ENCODE measurements at regions not wholly inside any gene's neighbourhood (a gene's known extent, or its start where the extent isn't known, plus 50 kb on each side); places are given as distances from the start of the nearest gene placed in this dataset.

GRCh38 chr6:120588424-120588823, 745.9 kb downstream of the TBC1D32 start:
- intact Hi-C loops (cut with micrococcal nuclease; ENCODE audit: unreplicated experiment): no loop called here
- Histone ChIP-seq H3K27ac (ENCODE audit: low read depth, low read length, poor library complexity, severe bottlenecking) (no peak overlapping the region), H3K4me3 (ENCODE audit: low read depth, low read length, poor library complexity, severe bottlenecking) (no peak overlapping the region), H3K36me3 (ENCODE audit: insufficient read depth, low read length, poor library complexity, severe bottlenecking) (no peaks in the 10 kb centered on the region), H3K4me1 (ENCODE audit: insufficient read depth, low read length, poor library complexity, severe bottlenecking) (no peaks in the 10 kb centered on the region), H3K27me3 (replicated peaks; ENCODE audit: insufficient read depth, low read depth, low read length, poor library complexity) (no peaks in the 10 kb centered on the region), H3K9me3 (ENCODE audit: low read depth, low read length, poor library complexity, severe bottlenecking) (peaks cover 4% of the 10 kb centered on the region)
- no peak for DNase-seq (ENCODE audit: low spot score)
- CTCF ChIA-PET: no interaction called here
- no TSS peak for BruUV-seq (replicated peaks)
- TF ChIP-seq, protein P1, sequence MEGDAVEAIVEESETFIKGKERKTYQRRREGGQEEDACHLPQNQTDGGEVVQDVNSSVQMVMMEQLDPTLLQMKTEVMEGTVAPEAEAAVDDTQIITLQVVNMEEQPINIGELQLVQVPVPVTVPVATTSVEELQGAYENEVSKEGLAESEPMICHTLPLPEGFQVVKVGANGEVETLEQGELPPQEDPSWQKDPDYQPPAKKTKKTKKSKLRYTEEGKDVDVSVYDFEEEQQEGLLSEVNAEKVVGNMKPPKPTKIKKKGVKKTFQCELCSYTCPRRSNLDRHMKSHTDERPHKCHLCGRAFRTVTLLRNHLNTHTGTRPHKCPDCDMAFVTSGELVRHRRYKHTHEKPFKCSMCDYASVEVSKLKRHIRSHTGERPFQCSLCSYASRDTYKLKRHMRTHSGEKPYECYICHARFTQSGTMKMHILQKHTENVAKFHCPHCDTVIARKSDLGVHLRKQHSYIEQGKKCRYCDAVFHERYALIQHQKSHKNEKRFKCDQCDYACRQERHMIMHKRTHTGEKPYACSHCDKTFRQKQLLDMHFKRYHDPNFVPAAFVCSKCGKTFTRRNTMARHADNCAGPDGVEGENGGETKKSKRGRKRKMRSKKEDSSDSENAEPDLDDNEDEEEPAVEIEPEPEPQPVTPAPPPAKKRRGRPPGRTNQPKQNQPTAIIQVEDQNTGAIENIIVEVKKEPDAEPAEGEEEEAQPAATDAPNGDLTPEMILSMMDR (conservative IDR thresholded peaks at IDR 0.05; ENCODE audit: low read depth, low read length): no peak
- no peak for TF ChIP-seq EZH2 (IDR thresholded peaks at IDR 0.05; ENCODE audit: borderline replicate concordance, low read depth, low read length, poor library complexity, severe bottlenecking)
- POLR2A ChIA-PET (ENCODE audit: low non-redundant PET): no interaction called here

GRCh38 chr6:120587381-120587780, 746.9 kb downstream of the TBC1D32 start:
- BruUV-seq (replicated peaks): no TSS peak
- no peaks in the 10 kb centered on the region for H3K36me3 ChIP-seq (ENCODE audit: insufficient read depth, low read length, poor library complexity, severe bottlenecking)
- intact Hi-C loops (cut with micrococcal nuclease; ENCODE audit: unreplicated experiment): no loop called here
- H3K27me3 ChIP-seq (replicated peaks; ENCODE audit: insufficient read depth, low read depth, low read length, poor library complexity): no peaks in the 10 kb centered on the region
- ChIA-PET POLR2A (ENCODE audit: low non-redundant PET) (no interaction called here), CTCF (no interaction called here)
- H3K4me1 ChIP-seq (ENCODE audit: insufficient read depth, low read length, poor library complexity, severe bottlenecking): no peaks in the 10 kb centered on the region
- no peak overlapping the region for H3K27ac ChIP-seq (ENCODE audit: low read depth, low read length, poor library complexity, severe bottlenecking)
- no peak overlapping the region for H3K4me3 ChIP-seq (ENCODE audit: low read depth, low read length, poor library complexity, severe bottlenecking)
- peaks cover 8% of the 10 kb centered on the region for H3K9me3 ChIP-seq (ENCODE audit: low read depth, low read length, poor library complexity, severe bottlenecking)
- DNase-seq (ENCODE audit: low spot score): no peak
- TF ChIP-seq EZH2 (IDR thresholded peaks at IDR 0.05; ENCODE audit: borderline replicate concordance, low read depth, low read length, poor library complexity, severe bottlenecking): no peak
- TF ChIP-seq, protein P1 (conservative IDR thresholded peaks at IDR 0.05; ENCODE audit: low read depth, low read length): no peak

DNA sequence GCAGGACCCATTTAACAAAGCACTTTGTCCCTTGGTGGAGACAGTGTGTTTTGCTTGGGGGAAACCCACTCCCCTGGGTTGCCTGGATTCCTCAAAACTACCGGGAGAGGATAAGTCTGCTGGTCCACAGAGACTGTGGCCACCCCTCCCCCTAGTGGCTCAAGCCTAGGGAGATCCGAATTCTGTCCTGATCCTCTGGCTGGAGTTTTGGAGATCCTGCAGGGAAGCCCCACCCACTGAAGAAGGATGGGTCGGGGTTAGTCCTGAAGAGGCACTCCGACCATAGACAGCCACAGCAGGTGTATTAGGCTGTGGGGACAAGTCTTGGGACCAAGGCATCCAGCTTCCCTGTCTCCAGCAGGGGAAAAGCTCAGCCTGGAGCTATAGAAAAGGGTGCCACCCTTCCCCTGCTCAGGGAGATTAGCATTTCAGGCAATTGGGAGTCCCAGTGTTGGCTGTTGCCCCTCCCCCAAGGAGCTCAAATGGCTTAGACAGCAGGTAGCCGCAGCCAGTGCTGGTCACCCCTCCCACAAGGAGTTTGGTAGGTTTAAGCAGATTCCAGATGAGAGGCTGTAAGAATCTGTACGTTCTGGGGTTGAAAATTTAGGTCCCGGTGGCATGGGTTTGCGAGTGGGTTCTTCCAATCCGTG, 750.0 kb downstream of the TBC1D32 start:
- intact Hi-C loops (cut with micrococcal nuclease; ENCODE audit: unreplicated experiment): no loop called here
- no peak for DNase-seq (ENCODE audit: low spot score)
- no peak for TF ChIP-seq EZH2 (IDR thresholded peaks at IDR 0.05; ENCODE audit: borderline replicate concordance, low read depth, low read length, poor library complexity, severe bottlenecking)
- TF ChIP-seq, protein P1 (conservative IDR thresholded peaks at IDR 0.05; ENCODE audit: low read depth, low read length): no peak
- peaks cover 17% of the 10 kb centered on the region for H3K9me3 ChIP-seq (ENCODE audit: low read depth, low read length, poor library complexity, severe bottlenecking)
- H3K4me3 ChIP-seq (ENCODE audit: low read depth, low read length, poor library complexity, severe bottlenecking): no peak overlapping the region
- H3K36me3 ChIP-seq (ENCODE audit: insufficient read depth, low read length, poor library complexity, severe bottlenecking): no peaks in the 10 kb centered on the region
- H3K4me1 ChIP-seq (ENCODE audit: insufficient read depth, low read length, poor library complexity, severe bottlenecking): no peaks in the 10 kb centered on the region
- ChIA-PET POLR2A (ENCODE audit: low non-redundant PET) (no interaction called here), CTCF (no interaction called here)
- no peaks in the 10 kb centered on the region for H3K27me3 ChIP-seq (replicated peaks; ENCODE audit: insufficient read depth, low read depth, low read length, poor library complexity)
- no TSS peak for BruUV-seq (replicated peaks)
- no peak overlapping the region for H3K27ac ChIP-seq (ENCODE audit: low read depth, low read length, poor library complexity, severe bottlenecking)
